ENCODE measurements at regions not wholly inside any gene's neighbourhood (a gene's known extent, or its start where the extent isn't known, plus 50 kb on each side); places are given as distances from the start of the nearest gene placed in this dataset.

- DNase-seq (ENCODE audit: low read depth) = no peak
- TF ChIP-seq, protein P1, sequence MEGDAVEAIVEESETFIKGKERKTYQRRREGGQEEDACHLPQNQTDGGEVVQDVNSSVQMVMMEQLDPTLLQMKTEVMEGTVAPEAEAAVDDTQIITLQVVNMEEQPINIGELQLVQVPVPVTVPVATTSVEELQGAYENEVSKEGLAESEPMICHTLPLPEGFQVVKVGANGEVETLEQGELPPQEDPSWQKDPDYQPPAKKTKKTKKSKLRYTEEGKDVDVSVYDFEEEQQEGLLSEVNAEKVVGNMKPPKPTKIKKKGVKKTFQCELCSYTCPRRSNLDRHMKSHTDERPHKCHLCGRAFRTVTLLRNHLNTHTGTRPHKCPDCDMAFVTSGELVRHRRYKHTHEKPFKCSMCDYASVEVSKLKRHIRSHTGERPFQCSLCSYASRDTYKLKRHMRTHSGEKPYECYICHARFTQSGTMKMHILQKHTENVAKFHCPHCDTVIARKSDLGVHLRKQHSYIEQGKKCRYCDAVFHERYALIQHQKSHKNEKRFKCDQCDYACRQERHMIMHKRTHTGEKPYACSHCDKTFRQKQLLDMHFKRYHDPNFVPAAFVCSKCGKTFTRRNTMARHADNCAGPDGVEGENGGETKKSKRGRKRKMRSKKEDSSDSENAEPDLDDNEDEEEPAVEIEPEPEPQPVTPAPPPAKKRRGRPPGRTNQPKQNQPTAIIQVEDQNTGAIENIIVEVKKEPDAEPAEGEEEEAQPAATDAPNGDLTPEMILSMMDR (IDR thresholded peaks at IDR 0.05; ENCODE audit: low read length, missing control alignments) = no peak
- H3K4me3 ChIP-seq (replicated peaks; ENCODE audit: low read depth, low read length) = no peak overlapping the region
These were observed 79.6 kb upstream of the ZNF827 start for GRCh38 chr4:146018247-146018646.

- DNase-seq (ENCODE audit: low read depth) = no peak
- TF ChIP-seq, protein P1 (IDR thresholded peaks at IDR 0.05; ENCODE audit: low read length, missing control alignments) = no peak
- no peak overlapping the region for H3K4me3 ChIP-seq (replicated peaks; ENCODE audit: low read depth, low read length)
These were observed 66.1 kb upstream of the ZNF827 start for GRCh38 chr4:146004730-146005129.

GRCh38 chr4:145988628-145989027 is 50.0 kb upstream of the ZNF827 start:
- TF ChIP-seq, protein P1 (IDR thresholded peaks at IDR 0.05; ENCODE audit: low read length, missing control alignments) = no peak
- no peak overlapping the region for H3K4me3 ChIP-seq (replicated peaks; ENCODE audit: low read depth, low read length)
- no peak for DNase-seq (ENCODE audit: low read depth)

Measured in fibroblast of pulmonary artery (primary cell).